RPMI7951 (cell line): ENCODE measurements at regions not wholly inside any gene's neighbourhood (a gene's known extent, or its start where the extent isn't known, plus 50 kb on each side); places are given as distances from the start of the nearest gene placed in this dataset.

ENCODE experiments used
- DNase-seq: peaks from one replicate; pipeline ENCODE4 v3.0.0-alpha.2; 2012; ENCODE audit warnings: low read depth

- no peak for DNase-seq
These were observed 262.1 kb downstream of the SKIDA1 start for GRCh38 chr10:21263263-21263803.

DNA sequence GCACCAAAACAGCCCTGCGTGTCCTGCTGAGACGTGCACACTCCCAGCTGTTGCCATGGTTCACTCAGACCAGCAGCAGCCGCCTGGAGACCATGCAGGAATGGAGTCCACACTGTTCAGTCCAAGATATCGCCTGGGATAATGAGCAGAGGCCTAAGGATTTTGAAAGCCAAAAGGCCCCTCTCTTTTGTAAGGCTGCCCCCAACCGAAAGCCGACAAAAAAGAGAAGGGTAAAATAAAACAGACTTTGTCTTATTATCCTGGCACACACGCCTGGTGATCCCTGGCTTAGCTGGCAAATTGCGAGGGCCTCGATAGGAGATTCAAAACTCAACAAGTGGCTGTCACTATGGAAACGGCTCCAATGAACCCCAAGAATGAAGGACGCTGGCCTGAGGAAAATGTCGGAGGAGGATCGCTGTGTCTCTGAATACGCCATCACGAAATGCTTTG, 263.6 kb downstream of the SKIDA1 start:
- DNase-seq = no peak

GRCh38 chr10:21260506-21261149, 264.9 kb downstream of the SKIDA1 start:
- DNase-seq = no peak

- DNase-seq = no peak
These were observed 265.4 kb downstream of the SKIDA1 start for GRCh38 chr10:21260066-21260465.

GRCh38 chr10:21257919-21258318, 267.6 kb downstream of the SKIDA1 start:
- peak; percentile 27 for DNase-seq

DNA sequence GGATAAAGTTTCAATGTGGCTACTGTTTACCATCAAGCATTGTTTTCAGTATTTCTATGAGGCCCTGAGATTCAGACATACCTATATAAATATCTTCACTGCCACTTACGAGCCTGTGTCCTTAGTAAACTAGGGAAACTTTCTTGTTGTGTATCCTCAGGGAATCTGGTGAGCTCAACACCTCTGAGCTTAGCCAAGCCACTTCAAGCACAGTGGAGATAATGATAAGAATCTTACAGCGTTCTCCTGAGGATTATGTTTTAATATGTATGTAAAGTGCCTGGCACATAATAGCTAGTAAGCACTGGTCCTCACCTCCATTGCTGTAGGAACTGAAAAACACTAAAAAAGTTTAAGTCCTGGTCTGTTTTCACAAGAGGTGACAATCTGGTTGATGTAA, 268.3 kb downstream of the SKIDA1 start:
- DNase-seq = no peak

- DNase-seq = no peak
These were observed 276.0 kb downstream of the SKIDA1 start for GRCh38 chr10:21249435-21249834.

DNA sequence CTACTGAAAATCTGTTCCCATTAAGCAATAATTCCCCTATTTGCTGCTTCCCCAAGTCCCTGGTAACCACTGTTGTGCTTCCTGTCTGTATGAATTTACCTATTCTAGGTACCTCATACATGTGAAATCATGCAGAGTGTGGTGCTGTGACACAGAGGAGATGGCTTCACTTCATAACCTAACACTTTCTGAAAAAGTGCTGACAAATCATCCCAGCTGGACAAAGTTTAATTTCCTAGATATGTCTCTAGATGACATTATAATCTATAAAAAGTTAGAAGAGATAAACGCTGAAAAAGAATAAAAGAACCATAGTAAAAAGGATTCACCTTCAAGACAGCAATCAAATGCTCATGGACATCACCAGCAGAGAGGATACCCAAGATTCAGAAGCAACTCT, 277.9 kb downstream of the SKIDA1 start:
- DNase-seq = no peak

DNA sequence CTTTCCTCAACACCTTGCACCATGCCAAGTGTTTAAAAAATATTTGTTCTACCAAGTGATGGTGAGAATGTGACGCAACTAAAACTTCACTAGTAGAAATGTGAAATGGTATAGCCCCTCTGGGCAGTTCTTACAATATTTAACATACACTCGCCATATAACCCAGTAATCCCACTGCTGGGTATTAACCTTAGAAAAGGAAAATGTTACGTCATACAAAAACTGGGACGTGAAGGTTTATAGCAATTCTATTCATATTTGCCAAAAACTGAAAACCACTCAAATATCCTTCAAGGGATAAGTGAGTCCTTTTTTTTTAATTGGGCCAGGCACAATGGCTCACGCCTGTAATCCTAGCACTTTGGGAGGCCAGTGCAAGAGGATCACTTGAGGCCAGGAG, 279.3 kb downstream of the SKIDA1 start:
- no peak for DNase-seq

DNA sequence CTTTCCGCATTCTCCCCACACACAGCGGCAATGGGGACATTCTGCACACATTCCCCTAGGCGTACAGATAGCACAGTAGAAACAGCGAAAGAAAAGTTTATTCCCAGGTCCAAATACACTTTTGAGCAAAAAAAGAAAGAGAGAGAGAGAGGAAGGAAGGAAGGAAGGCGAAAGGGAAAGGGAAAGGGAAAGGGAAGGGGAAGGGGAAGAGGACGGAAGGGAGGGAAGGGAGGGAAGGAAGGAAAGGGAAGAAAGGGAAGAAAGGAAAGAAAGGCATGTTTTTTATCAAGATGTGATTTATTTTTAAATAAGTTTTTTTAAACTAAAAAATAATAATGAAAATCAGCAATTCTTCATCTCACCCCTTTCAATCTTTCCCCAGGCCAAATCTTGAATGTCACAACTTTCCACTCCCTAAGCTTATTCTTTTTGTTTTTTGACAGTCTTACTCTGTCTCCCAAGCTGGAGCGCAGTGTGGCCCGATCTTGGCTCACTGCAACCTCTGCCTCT, 281.7 kb downstream of the SKIDA1 start:
- no peak for DNase-seq

GRCh38 chr10:21242915-21243314, 282.6 kb downstream of the SKIDA1 start:
- DNase-seq = no peak

DNA sequence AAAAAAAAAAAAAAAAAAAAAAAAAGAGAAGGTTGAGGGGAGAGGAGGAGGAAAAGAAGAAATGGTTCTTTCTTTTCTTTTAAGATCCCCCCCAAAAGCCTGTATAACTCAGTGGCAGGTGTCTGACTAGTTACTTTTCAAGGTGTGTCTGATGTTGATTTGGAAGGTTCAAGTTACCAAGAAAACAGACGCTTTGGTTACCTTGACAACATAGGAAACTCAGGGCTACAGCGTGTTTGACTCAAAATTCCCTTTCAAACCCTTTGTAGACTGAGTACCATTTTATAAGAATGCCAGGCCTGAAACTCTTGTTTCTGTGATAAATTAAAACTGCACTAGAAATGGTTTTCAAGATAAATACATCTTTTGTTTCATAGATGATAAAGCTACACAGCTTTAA, 286.8 kb downstream of the SKIDA1 start:
- no peak for DNase-seq

GRCh38 chr10:21238044-21238443, 287.4 kb downstream of the SKIDA1 start:
- no peak for DNase-seq

DNA sequence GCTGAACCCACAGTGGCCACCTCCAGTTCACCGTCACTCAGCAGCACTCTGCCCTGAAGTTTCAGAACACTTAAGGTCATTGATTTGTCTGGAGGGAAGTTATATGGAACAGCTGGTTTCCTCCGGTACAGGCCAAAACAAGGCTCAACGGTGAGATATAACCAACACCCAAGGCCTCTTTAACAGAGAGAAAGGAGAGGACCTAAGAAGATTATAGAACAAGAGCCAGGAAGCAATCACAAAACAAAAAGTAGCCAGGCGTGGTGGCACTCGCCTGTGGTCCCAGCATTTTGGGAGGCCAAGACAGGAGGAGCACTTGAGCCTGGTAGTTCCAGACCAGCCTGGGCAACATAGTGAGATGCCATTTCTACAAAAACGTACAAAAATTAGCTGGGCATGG, 290.7 kb downstream of the SKIDA1 start:
- DNase-seq = no peak

GRCh38 chr10:21230219-21230618, 295.3 kb downstream of the SKIDA1 start:
- DNase-seq = no peak

GRCh38 chr10:21217748-21218367, 307.6 kb downstream of the SKIDA1 start:
- no peak for DNase-seq

- DNase-seq = no peak
These were observed 308.4 kb downstream of the SKIDA1 start for GRCh38 chr10:21217107-21217506.

DNA sequence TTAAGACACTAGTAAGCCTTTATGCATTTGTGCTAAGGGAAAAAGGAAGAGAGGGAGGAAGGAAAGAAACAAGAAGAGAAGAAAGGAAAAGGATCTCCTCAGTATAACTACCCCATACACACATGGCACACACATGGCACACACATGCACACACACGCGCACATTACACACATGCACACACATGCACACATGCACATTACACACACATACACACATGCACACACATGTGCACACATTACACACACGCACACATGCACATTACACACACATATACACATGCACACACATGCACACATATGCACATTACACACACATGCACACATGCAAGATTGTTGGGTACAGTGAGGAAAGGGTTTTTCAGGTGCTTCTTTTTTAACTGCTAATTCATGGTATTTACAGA, 311.2 kb downstream of the SKIDA1 start:
- no peak for DNase-seq

DNA sequence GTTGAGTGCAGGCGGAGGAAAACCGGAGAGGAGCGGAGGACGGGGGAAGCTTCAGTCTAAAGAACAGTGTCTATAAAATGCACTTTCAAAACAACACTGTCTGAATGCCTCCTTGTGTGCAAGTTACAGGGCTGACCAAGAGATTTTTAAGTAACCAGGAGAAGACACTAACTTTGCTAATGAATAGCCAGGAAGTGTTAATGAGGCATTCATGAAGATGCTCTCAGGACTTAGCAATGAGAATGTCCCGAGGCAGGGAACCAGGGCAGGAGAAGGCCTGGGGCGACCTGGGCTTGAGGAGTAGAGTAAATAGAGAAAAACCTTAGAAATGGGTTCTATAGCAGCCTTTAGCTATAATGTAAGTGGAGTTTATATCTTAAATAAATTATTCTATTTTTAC, 312.1 kb downstream of the SKIDA1 start:
- no peak for DNase-seq

GRCh38 chr10:21212912-21213311, 312.6 kb downstream of the SKIDA1 start:
- DNase-seq = no peak

GRCh38 chr10:21212348-21212747, 313.1 kb downstream of the SKIDA1 start:
- no peak for DNase-seq

GRCh38 chr10:21209495-21209894, 312.4 kb upstream of the NEBL start:
- no peak for DNase-seq

DNA sequence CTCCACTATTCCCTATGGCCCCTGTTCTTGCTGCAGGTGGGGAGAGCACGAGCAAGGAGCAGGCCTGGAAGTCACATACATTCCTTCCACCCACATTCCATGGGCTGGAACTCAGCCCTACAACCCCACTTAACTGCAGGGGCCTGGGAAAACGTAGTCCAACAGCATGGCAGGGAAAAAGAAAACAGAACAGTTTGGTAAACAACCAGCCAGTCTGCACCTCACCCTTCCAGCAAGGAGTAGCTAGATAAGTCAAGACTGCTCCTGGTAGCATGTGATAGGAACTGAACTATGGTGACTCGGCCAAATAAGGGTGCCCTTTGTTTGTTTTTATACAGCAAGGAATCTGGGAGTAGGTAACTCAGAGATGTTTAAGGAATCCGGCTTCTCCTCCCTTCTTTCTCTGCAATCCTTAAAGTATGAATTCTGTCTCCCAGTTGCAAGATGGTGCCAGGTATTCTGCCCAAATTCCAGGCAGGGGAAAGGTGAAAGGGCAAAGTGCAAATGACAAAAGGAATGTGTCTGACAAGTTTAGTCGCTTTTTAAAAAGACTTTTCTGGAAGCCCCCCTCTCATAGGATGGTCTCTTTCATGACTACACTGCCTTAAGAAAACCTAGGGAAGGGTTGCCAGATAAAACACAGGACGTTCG, 311.7 kb upstream of the NEBL start:
- DNase-seq = no peak
